ENCODE measurements at regions not wholly inside any gene's neighbourhood (a gene's known extent, or its start where the extent isn't known, plus 50 kb on each side); places are given as distances from the start of the nearest gene placed in this dataset.

GRCh38 chr6:81557811-81558210 lies 194.7 kb downstream of the TENT5A start:
- no peak for TF ChIP-seq CTCF (IDR thresholded peaks at IDR 0.05)
- TF ChIP-seq POLR2A (IDR thresholded peaks at IDR 0.05), result no peak
